ENCODE measurements at regions not wholly inside any gene's neighbourhood (a gene's known extent, or its start where the extent isn't known, plus 50 kb on each side); places are given as distances from the start of the nearest gene placed in this dataset.

GRCh38 chr3:525415-525814, 328.9 kb downstream of the CHL1 start:
- H3K4me3 Mint-ChIP-seq, result no peak overlapping the region
- ATAC-seq, result no peak
- Histone ChIP-seq H3F3A (replicated peaks; ENCODE audit: low read depth) (no peaks in the 10 kb centered on the region), H3K4me3 (no peak overlapping the region), H3K4me1 (ENCODE audit: insufficient read depth) (no peaks in the 10 kb centered on the region), H4K20me1 (replicated peaks; ENCODE audit: insufficient read depth) (no peaks in the 10 kb centered on the region), H3K9me2 (ENCODE audit: insufficient read depth) (0 out of 2 replicates have a peak, but pooled peaks cover 3% of the 10 kb centered on the region), H3K36me3 (ENCODE audit: insufficient read depth) (no peaks in the 10 kb centered on the region), H3K27ac (ENCODE audit: low read depth) (no peak overlapping the region), H3K27me3 (ENCODE audit: insufficient read depth) (no peaks in the 10 kb centered on the region), H3K79me2 (replicated peaks; ENCODE audit: insufficient read depth) (no peaks in the 10 kb centered on the region), H2AFZ (no peak overlapping the region), H3K4me2 (no peak overlapping the region)
- no peaks in the 10 kb centered on the region for H3K27me3 Mint-ChIP-seq (ENCODE audit: insufficient read depth, low read depth, poor library complexity)
- H3K36me3 Mint-ChIP-seq (ENCODE audit: low read depth), result peaks cover 31% of the 10 kb centered on the region; the same call in 2 of the 3 replicates
- no peak overlapping the region for H3K27ac Mint-ChIP-seq
- H3K4me1 Mint-ChIP-seq, result no peaks in the 10 kb centered on the region
- TF ChIP-seq, protein P1, sequence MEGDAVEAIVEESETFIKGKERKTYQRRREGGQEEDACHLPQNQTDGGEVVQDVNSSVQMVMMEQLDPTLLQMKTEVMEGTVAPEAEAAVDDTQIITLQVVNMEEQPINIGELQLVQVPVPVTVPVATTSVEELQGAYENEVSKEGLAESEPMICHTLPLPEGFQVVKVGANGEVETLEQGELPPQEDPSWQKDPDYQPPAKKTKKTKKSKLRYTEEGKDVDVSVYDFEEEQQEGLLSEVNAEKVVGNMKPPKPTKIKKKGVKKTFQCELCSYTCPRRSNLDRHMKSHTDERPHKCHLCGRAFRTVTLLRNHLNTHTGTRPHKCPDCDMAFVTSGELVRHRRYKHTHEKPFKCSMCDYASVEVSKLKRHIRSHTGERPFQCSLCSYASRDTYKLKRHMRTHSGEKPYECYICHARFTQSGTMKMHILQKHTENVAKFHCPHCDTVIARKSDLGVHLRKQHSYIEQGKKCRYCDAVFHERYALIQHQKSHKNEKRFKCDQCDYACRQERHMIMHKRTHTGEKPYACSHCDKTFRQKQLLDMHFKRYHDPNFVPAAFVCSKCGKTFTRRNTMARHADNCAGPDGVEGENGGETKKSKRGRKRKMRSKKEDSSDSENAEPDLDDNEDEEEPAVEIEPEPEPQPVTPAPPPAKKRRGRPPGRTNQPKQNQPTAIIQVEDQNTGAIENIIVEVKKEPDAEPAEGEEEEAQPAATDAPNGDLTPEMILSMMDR (conservative IDR thresholded peaks at IDR 0.05; ENCODE audit: low read depth in 2 of 2), result no peak
- TF ChIP-seq POLR2AphosphoS5 (IDR thresholded peaks at IDR 0.05; ENCODE audit: low read depth) (no peak), STAT1 (IDR thresholded peaks at IDR 0.05; ENCODE audit: unreplicated experiment) (no peak), ZNF114 (CRISPR knock-in tag; IDR thresholded peaks at IDR 0.05) (no peak), JUNB (IDR thresholded peaks at IDR 0.05; ENCODE audit: unreplicated experiment) (no peak), EZH2 (IDR thresholded peaks at IDR 0.05; ENCODE audit: low read depth, unreplicated experiment) (no peak), NANOG (IDR thresholded peaks at IDR 0.05; ENCODE audit: borderline replicate concordance) (no peak), ZNF331 (CRISPR knock-in tag; IDR thresholded peaks at IDR 0.05; ENCODE audit: low read depth) (no peak), CREB1 (CRISPR knock-in tag; IDR thresholded peaks at IDR 0.05; ENCODE audit: low read depth) (no peak), EZH2phosphoT487 (IDR thresholded peaks at IDR 0.05; ENCODE audit: unreplicated experiment) (no peak)
- TF ChIP-seq, protein P2, sequence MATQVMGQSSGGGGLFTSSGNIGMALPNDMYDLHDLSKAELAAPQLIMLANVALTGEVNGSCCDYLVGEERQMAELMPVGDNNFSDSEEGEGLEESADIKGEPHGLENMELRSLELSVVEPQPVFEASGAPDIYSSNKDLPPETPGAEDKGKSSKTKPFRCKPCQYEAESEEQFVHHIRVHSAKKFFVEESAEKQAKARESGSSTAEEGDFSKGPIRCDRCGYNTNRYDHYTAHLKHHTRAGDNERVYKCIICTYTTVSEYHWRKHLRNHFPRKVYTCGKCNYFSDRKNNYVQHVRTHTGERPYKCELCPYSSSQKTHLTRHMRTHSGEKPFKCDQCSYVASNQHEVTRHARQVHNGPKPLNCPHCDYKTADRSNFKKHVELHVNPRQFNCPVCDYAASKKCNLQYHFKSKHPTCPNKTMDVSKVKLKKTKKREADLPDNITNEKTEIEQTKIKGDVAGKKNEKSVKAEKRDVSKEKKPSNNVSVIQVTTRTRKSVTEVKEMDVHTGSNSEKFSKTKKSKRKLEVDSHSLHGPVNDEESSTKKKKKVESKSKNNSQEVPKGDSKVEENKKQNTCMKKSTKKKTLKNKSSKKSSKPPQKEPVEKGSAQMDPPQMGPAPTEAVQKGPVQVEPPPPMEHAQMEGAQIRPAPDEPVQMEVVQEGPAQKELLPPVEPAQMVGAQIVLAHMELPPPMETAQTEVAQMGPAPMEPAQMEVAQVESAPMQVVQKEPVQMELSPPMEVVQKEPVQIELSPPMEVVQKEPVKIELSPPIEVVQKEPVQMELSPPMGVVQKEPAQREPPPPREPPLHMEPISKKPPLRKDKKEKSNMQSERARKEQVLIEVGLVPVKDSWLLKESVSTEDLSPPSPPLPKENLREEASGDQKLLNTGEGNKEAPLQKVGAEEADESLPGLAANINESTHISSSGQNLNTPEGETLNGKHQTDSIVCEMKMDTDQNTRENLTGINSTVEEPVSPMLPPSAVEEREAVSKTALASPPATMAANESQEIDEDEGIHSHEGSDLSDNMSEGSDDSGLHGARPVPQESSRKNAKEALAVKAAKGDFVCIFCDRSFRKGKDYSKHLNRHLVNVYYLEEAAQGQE (IDR thresholded peaks at IDR 0.05; ENCODE audit: unreplicated experiment), result no peak
- TF ChIP-seq, protein P3, sequence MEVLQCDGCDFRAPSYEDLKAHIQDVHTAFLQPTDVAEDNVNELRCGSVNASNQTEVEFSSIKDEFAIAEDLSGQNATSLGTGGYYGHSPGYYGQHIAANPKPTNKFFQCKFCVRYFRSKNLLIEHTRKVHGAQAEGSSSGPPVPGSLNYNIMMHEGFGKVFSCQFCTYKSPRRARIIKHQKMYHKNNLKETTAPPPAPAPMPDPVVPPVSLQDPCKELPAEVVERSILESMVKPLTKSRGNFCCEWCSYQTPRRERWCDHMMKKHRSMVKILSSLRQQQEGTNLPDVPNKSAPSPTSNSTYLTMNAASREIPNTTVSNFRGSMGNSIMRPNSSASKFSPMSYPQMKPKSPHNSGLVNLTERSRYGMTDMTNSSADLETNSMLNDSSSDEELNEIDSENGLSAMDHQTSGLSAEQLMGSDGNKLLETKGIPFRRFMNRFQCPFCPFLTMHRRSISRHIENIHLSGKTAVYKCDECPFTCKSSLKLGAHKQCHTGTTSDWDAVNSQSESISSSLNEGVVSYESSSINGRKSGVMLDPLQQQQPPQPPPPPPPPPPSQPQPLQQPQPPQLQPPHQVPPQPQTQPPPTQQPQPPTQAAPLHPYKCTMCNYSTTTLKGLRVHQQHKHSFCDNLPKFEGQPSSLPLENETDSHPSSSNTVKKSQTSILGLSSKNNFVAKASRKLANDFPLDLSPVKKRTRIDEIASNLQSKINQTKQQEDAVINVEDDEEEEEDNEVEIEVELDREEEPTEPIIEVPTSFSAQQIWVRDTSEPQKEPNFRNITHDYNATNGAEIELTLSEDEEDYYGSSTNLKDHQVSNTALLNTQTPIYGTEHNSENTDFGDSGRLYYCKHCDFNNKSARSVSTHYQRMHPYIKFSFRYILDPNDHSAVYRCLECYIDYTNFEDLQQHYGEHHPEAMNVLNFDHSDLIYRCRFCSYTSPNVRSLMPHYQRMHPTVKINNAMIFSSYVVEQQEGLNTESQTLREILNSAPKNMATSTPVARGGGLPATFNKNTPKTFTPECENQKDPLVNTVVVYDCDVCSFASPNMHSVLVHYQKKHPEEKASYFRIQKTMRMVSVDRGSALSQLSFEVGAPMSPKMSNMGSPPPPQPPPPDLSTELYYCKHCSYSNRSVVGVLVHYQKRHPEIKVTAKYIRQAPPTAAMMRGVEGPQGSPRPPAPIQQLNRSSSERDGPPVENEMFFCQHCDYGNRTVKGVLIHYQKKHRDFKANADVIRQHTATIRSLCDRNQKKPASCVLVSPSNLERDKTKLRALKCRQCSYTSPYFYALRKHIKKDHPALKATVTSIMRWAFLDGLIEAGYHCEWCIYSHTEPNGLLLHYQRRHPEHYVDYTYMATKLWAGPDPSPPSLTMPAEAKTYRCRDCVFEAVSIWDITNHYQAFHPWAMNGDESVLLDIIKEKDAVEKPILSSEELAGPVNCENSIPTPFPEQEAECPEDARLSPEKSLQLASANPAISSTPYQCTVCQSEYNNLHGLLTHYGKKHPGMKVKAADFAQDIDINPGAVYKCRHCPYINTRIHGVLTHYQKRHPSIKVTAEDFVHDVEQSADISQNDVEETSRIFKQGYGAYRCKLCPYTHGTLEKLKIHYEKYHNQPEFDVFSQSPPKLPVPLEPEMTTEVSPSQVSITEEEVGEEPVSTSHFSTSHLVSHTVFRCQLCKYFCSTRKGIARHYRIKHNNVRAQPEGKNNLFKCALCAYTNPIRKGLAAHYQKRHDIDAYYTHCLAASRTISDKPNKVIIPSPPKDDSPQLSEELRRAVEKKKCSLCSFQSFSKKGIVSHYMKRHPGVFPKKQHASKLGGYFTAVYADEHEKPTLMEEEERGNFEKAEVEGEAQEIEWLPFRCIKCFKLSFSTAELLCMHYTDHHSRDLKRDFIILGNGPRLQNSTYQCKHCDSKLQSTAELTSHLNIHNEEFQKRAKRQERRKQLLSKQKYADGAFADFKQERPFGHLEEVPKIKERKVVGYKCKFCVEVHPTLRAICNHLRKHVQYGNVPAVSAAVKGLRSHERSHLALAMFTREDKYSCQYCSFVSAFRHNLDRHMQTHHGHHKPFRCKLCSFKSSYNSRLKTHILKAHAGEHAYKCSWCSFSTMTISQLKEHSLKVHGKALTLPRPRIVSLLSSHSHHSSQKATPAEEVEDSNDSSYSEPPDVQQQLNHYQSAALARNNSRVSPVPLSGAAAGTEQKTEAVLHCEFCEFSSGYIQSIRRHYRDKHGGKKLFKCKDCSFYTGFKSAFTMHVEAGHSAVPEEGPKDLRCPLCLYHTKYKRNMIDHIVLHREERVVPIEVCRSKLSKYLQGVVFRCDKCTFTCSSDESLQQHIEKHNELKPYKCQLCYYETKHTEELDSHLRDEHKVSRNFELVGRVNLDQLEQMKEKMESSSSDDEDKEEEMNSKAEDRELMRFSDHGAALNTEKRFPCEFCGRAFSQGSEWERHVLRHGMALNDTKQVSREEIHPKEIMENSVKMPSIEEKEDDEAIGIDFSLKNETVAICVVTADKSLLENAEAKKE (CRISPR knock-in tag; IDR thresholded peaks at IDR 0.05), result no peak
- TF ChIP-seq, protein P4, sequence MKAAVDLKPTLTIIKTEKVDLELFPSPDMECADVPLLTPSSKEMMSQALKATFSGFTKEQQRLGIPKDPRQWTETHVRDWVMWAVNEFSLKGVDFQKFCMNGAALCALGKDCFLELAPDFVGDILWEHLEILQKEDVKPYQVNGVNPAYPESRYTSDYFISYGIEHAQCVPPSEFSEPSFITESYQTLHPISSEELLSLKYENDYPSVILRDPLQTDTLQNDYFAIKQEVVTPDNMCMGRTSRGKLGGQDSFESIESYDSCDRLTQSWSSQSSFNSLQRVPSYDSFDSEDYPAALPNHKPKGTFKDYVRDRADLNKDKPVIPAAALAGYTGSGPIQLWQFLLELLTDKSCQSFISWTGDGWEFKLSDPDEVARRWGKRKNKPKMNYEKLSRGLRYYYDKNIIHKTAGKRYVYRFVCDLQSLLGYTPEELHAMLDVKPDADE (IDR thresholded peaks at IDR 0.05), result no peak
- H3K9me3 Mint-ChIP-seq, result peaks cover 91% of the 10 kb centered on the region
- DNase-seq (ENCODE audit: low spot score), result no peak

All from GM23338 (cell line).